Upper lobe of right lung (tissue), 1 donor: ENCODE measurements at regions not wholly inside any gene's neighbourhood (a gene's known extent, or its start where the extent isn't known, plus 50 kb on each side); places are given as distances from the start of the nearest gene placed in this dataset.
"Not testable (repeated sequence)": the region's sequence is repeated elsewhere in the genome, so short reads cannot be mapped to it uniquely, and the experiment has no call there.

Source experiments
- ATAC-seq: fragments of 200-7000 bp; cut with Tn5 transposase; one replicate; pipeline ENCODE4 v1.9.1; 2020; ENCODE audit warnings: mild to moderate bottlenecking, moderate library complexity
- DNase-seq: peaks from one replicate; pipeline ENCODE4 v3.0.0-alpha.2; 2020
- H3K27ac ChIP-seq: fragments of 200-600 bp; one replicate; pipeline ENCODE4 v1.8.0; 2022
- H3K27me3 ChIP-seq: fragments of 200-600 bp; one replicate; pipeline ENCODE4 v1.8.0; 2022; ENCODE audit warnings: mild to moderate bottlenecking
- H3K36me3 ChIP-seq: fragments of 200-600 bp; one replicate; pipeline ENCODE4 v1.8.0; 2022
- H3K4me1 ChIP-seq: fragments of 200-600 bp; one replicate; pipeline ENCODE4 v1.8.0; 2022
- H3K4me3 ChIP-seq: fragments of 200-600 bp; one replicate; pipeline ENCODE4 v1.8.0; 2022; ENCODE audit warnings: mild to moderate bottlenecking
- H3K9me3 ChIP-seq: fragments of 200-600 bp; one replicate; pipeline ENCODE4 v1.8.0; 2022
- intact Hi-C: fragments of 100-400 bp; cut with DNase I; formaldehyde crosslinking; loops from one replicate; pipeline ENCODE4 v1.11.0; 2022
- TF ChIP-seq, protein P1 (sequence below): fragments of 200-600 bp; IDR thresholded peaks from one replicate; pipeline ENCODE4 v1.8.0; 2022; ENCODE audit warnings: antibody characterized with exemption
- donor health status: DM: no; HTN: yes; CAD: no; lungs with severe emphysema.

- Histone ChIP-seq H3K9me3 (no peaks in the 10 kb centered on the region), H3K4me3 (no peak overlapping the region), H3K27me3 (peaks cover 25% of the 10 kb centered on the region), H3K36me3 (no peaks in the 10 kb centered on the region), H3K27ac (no peak overlapping the region), H3K4me1 (no peaks in the 10 kb centered on the region)
- intact Hi-C loops = loop anchor here (5.0 kb wide), 1 partner anchor 901 kb away; no protein-coding TSS in a partner anchor
- DNase-seq (peak; percentile 78), ATAC-seq (peak; percentile 99)
- TF ChIP-seq, protein P1, sequence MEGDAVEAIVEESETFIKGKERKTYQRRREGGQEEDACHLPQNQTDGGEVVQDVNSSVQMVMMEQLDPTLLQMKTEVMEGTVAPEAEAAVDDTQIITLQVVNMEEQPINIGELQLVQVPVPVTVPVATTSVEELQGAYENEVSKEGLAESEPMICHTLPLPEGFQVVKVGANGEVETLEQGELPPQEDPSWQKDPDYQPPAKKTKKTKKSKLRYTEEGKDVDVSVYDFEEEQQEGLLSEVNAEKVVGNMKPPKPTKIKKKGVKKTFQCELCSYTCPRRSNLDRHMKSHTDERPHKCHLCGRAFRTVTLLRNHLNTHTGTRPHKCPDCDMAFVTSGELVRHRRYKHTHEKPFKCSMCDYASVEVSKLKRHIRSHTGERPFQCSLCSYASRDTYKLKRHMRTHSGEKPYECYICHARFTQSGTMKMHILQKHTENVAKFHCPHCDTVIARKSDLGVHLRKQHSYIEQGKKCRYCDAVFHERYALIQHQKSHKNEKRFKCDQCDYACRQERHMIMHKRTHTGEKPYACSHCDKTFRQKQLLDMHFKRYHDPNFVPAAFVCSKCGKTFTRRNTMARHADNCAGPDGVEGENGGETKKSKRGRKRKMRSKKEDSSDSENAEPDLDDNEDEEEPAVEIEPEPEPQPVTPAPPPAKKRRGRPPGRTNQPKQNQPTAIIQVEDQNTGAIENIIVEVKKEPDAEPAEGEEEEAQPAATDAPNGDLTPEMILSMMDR = peak; percentile 93
Observed at GRCh38 chr5:87780831-87781760, 368.4 kb upstream of the CCNH start.

DNA sequence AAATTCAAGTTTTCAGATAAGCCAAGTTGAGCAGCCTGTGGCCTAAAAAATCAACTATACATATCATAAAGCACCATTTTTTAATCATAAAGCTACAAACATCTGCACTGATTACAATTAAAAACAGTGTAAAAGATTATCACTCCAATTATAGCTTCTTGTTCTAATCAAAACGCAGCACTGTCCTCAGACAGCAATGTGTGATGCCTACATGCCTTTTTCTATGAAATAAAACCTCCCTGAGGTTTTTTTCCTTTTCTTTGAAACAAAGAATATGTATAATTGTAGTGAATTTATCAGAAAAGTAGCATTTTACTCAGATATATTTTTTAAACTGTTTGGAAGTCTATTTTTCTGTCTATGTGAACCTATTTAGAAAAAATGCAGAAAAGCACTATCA lies 366.1 kb upstream of the CCNH start:
- H3K4me3 ChIP-seq = no peak overlapping the region
- H3K27me3 ChIP-seq = peaks cover 25% of the 10 kb centered on the region
- TF ChIP-seq, protein P1 = no peak
- H3K36me3 ChIP-seq = no peaks in the 10 kb centered on the region
- intact Hi-C loops = no loop called here
- DNase-seq (no peak), ATAC-seq (no peak)
- no peaks in the 10 kb centered on the region for H3K4me1 ChIP-seq
- no peak overlapping the region for H3K27ac ChIP-seq
- H3K9me3 ChIP-seq = no peaks in the 10 kb centered on the region

DNA sequence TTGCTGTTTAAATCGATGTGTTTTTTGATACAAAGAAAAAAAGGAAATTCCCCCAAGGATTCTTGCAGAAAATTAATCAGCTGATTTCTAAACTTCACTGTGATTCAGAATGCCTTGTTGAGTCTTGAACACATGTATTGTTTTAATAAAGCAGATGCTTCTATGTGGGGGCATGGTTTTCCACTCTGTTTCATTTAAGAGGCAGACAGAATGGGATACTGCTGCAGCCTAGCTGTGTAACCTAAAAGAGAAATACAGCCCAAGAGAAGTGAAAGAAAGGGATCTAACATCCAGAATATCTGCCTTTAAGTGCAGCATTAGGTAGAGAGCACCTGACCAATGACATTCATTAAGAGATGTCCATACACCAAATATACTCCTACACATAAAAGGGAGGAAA lies 365.1 kb upstream of the CCNH start:
- H3K4me1 ChIP-seq = no peaks in the 10 kb centered on the region
- H3K36me3 ChIP-seq = no peaks in the 10 kb centered on the region
- peaks cover 15% of the 10 kb centered on the region for H3K27me3 ChIP-seq
- intact Hi-C loops = no loop called here
- no peak overlapping the region for H3K27ac ChIP-seq
- no peak for DNase-seq
- H3K4me3 ChIP-seq = no peak overlapping the region
- no peak for ATAC-seq
- no peaks in the 10 kb centered on the region for H3K9me3 ChIP-seq
- TF ChIP-seq, protein P1 = no peak

DNA sequence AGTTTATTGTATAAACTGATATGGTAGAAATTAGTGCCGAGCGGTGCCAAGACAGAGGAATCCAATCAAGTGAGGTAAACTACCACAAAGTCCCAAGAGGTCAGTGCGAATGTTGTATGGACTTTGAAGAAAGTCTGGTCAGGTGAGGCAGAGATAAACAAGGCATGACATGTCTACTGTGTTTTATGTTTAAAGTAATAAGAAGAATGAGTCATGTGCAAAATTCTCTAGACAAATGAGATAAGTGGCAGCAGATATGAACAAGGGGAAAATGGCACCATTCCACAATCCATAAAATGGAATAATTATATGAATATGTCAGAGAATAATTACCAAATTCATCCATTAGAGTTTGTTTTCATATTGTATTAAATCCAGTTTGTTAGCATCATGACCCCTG lies 364.1 kb upstream of the CCNH start:
- Histone ChIP-seq H3K9me3 (no peaks in the 10 kb centered on the region), H3K27ac (no peak overlapping the region), H3K27me3 (peaks cover 20% of the 10 kb centered on the region), H3K4me3 (no peak overlapping the region), H3K4me1 (no peaks in the 10 kb centered on the region), H3K36me3 (no peaks in the 10 kb centered on the region)
- TF ChIP-seq, protein P1 = no peak
- ATAC-seq = no peak
- no peak for DNase-seq
- intact Hi-C loops = no loop called here

DNA sequence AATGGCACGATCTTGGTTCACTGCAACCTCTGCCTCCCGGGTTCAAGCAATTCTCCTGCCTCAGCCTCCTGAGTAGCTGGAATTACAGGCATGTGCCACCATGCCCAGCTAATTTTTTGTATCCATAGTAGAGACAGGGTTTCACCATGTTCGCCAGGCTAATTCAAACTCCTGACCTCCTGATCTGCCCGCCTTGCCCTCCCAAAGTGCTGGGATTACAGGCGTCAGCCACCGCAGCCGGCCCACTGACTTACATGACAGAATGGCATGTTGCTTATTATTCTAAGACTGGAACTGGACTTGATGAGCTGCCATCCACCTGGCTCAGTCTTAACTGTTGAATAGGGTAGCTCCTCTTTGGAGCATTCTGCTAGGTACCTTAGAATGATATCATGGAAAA lies 363.6 kb upstream of the CCNH start:
- DNase-seq, H3K9me3 ChIP-seq, H3K36me3 ChIP-seq, intact Hi-C loops, H3K4me3 ChIP-seq, ATAC-seq, H3K27ac ChIP-seq, H3K4me1 ChIP-seq: not testable (repeated sequence)
- peaks cover 15% of the 10 kb centered on the region for H3K27me3 ChIP-seq

DNA sequence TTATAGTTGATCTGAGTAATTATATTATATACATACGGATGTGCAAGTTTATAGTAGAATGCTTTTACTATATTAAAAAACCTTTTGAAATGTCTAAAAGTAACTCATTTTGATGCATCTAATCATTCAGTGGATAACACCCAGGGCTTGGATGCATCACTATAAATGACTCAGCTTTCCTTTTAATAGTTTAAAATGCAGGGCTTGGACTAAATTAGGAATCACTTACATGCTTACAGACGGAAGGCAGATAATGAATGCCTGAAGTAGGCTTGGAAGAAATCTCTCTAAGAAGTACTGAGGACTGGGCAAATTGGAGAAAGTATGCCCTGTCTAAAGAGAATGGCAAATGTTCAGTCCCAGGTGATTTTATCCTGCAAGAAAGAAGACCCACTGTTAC lies 362.5 kb upstream of the CCNH start:
- TF ChIP-seq, protein P1 = no peak

More for the DNA sequence above, 362.5 kb upstream of the CCNH start:
- Histone ChIP-seq H3K36me3 (no peaks in the 10 kb centered on the region), H3K4me3 (no peak overlapping the region), H3K27me3 (peaks cover 18% of the 10 kb centered on the region), H3K4me1 (no peaks in the 10 kb centered on the region), H3K27ac (no peak overlapping the region), H3K9me3 (no peaks in the 10 kb centered on the region)
- intact Hi-C loops = no loop called here
- ATAC-seq (no peak), DNase-seq (no peak)
